Adrenal gland (tissue), 9 donors: ENCODE measurements at regions not wholly inside any gene's neighbourhood (a gene's known extent, or its start where the extent isn't known, plus 50 kb on each side); places are given as distances from the start of the nearest gene placed in this dataset.

Source experiments
- DNase-seq, 7 donors: peaks; one replicate each; pipeline ENCODE4 v3.0.0-alpha.2; 2019 to 2020
- H3K27ac ChIP-seq, 5 donors: fragments of 200-600 bp; sonication (generic) in 4 of 5; 1 replicate in 3 of 5; 2 replicates in 2 of 5; pipeline versions ENCODE4 v1.5.1 to v1.8.0; 2016 to 2020; ENCODE audit warnings: mild to moderate bottlenecking in 1 of 5
- H3K27me3 ChIP-seq: fragments of 200-600 bp; 2 replicates; pipeline ENCODE4 v1.8.0; 2021
- H3K36me3 ChIP-seq, 2 donors: fragments of 200-600 bp; replicated peaks in 1 of 2; 1 replicate in 1 of 2; 2 replicates in 1 of 2; pipeline versions ENCODE4 v1.5.1 to v1.8.0; 2018 to 2022
- H3K4me1 ChIP-seq, 2 donors: fragments of 200-600 bp; replicated peaks in 1 of 2; 1 replicate in 1 of 2; 2 replicates in 1 of 2; pipeline versions ENCODE4 v1.5.1 to v1.8.0; 2018 to 2021
- H3K4me3 ChIP-seq, 4 donors: fragments of 200-600 bp; sonication (generic) in 3 of 4; one replicate each; pipeline ENCODE4 v1.5.1; 2016 to 2018
- H3K9me3 ChIP-seq, 3 donors: fragments of 200-600 bp; sonication (generic) in 1 of 3; replicated peaks in 1 of 3; 1 replicate in 2 of 3; 2 replicates in 1 of 3; pipeline versions ENCODE4 v1.5.1 to v1.8.0; 2016 to 2021
- CTCF ChIP-seq, 6 experiments: fragments of 450-650 bp in 4 of 6; fragments of 200-600 bp in 2 of 6; sonication (generic) in 1 of 6; IDR thresholded peaks; 1 replicate in 5 of 6; 2 replicates in 1 of 6; pipeline versions ENCODE4 v1.5.1 to v1.8.0; 2016 to 2021; ENCODE audit warnings: antibody characterized with exemption in 6 of 6, mild to moderate bottlenecking in 2 of 6, moderate library complexity in 1 of 6
- POLR2A ChIP-seq, 2 donors: fragments of 450-650 bp; IDR thresholded peaks; one replicate each; pipeline ENCODE4 v1.6.1; 2017; ENCODE audit warnings: antibody characterized with exemption in 2 of 2, mild to moderate bottlenecking in 2 of 2, moderate library complexity in 1 of 2
- WGBS, 4 donors: extraction: QIAGEN DNeasy Blood & Tissue Kit in 2 of 4; methylation state at CpG; one replicate each; pipeline versions ENCODE4 v1.1.5 to v1.1.7; 2013 to 2017; 5-methylcytosine and 5-hydroxymethylcytosine counted together
- intact Hi-C, 2 donors: fragments of 100-400 bp; cut with DNase I; formaldehyde crosslinking; loops; one replicate each; pipeline versions ENCODE4 v1.14.1 to v1.15.0; 2022 to 2023
- donor health status: healthy with polysubstance abuse.
- donor health status: Bipolar disorder and iron deficiency.
- donor health status: DM: yes; HTN: yes; CAD: no.
- donor health status: DM: no; HTN: no; CAD: no.
- donor health status: DM: no; HTN: no; CAD: no.

- H3K9me3 ChIP-seq: peaks cover 0 to 5% (median 0%) of the 10 kb centered on the region in 3 donors
- no peak overlapping the region for H3K27ac ChIP-seq
- H3K36me3 ChIP-seq: no peaks in the 10 kb centered on the region
- H3K4me3 ChIP-seq: no peak overlapping the region
- DNase-seq: no peak
- intact Hi-C loops: no loop called here
- no peaks in the 10 kb centered on the region for H3K4me1 ChIP-seq
- no peak for TF ChIP-seq CTCF (IDR thresholded peaks at IDR 0.05)
- no peak for TF ChIP-seq POLR2A (IDR thresholded peaks at IDR 0.05)
- 75 to 87% (median 81%) methylated on average over 3 of the region's 3 CpGs for WGBS, 4 donors
- H3K27me3 ChIP-seq: no peaks in the 10 kb centered on the region
Observed at GRCh38 chr16:62137996-62138395, 101.8 kb upstream of the CDH8 start.

- WGBS, 4 donors: 40 to 53% (median 42%) methylated on average over 2 of the region's 2 CpGs
- H3K27ac ChIP-seq: no peak overlapping the region
- no peaks in the 10 kb centered on the region for H3K4me1 ChIP-seq
- H3K36me3 ChIP-seq: no peaks in the 10 kb centered on the region
- H3K9me3 ChIP-seq: peaks cover 0 to 5% (median 0%) of the 10 kb centered on the region in 3 donors
- intact Hi-C loops: no loop called here
- H3K4me3 ChIP-seq: no peak overlapping the region
- TF ChIP-seq CTCF (IDR thresholded peaks at IDR 0.05): no peak
- no peak for TF ChIP-seq POLR2A (IDR thresholded peaks at IDR 0.05)
- no peak for DNase-seq
- no peaks in the 10 kb centered on the region for H3K27me3 ChIP-seq
Observed at GRCh38 chr16:62135911-62136310, 99.7 kb upstream of the CDH8 start.

DNA sequence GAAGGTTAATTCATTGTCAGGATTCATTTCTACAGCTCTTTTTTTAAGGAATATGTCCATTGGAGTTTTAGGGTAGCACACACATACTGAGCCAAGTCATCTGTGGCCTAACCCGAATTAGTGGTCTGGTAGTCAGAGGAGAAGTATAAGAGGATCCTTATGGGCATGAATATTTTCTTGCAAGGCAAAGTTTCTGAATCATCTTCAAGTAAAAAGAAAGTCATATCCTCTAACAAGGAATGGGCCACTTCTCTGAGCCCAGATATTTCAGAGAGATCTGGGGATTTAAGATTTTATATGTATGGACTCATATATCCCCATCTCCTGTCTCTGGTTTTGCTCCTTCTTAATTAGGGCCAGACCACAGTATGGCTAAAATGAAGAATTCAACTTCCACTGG is 99.2 kb upstream of the CDH8 start:
- Histone ChIP-seq H3K27ac (no peak overlapping the region), H3K4me3 (no peak overlapping the region), H3K4me1 (no peaks in the 10 kb centered on the region), H3K27me3 (no peaks in the 10 kb centered on the region), H3K36me3 (no peaks in the 10 kb centered on the region), H3K9me3 (peaks cover 0 to 5% (median 0%) of the 10 kb centered on the region in 3 donors)
- DNase-seq: no peak
- TF ChIP-seq POLR2A (IDR thresholded peaks at IDR 0.05): no peak
- no peak for TF ChIP-seq CTCF (IDR thresholded peaks at IDR 0.05)
- intact Hi-C loops: no loop called here
- WGBS, 4 donors: 71 to 89% (median 84%) methylated on average over 1 of the region's 1 CpG

- intact Hi-C loops: no loop called here
- TF ChIP-seq CTCF (IDR thresholded peaks at IDR 0.05) (no peak), POLR2A (IDR thresholded peaks at IDR 0.05) (no peak)
- 51 to 62% (median 52%) methylated on average over 4 of the region's 4 CpGs for WGBS, 4 donors
- Histone ChIP-seq H3K4me3 (no peak overlapping the region), H3K27ac (no peak overlapping the region), H3K27me3 (no peaks in the 10 kb centered on the region), H3K4me1 (no peaks in the 10 kb centered on the region), H3K36me3 (no peaks in the 10 kb centered on the region), H3K9me3 (peaks cover 0 to 5% (median 0%) of the 10 kb centered on the region in 3 donors)
- DNase-seq: no peak
Observed at GRCh38 chr16:62130101-62130500, 93.9 kb upstream of the CDH8 start.
